K562 (cell line): ENCODE measurements at regions not wholly inside any gene's neighbourhood (a gene's known extent, or its start where the extent isn't known, plus 50 kb on each side); places are given as distances from the start of the nearest gene placed in this dataset.

ENCODE experiments used
- ATAC-seq: fragments of 200-7000 bp; cut with Tn5 transposase; 3 replicates; pipeline ENCODE4 v1.9.1; 2020; ENCODE audit warnings: moderate library complexity
- BruUV-seq: library from RNA; stranded (reverse); fragments of 400-500 nt; replicated peaks from 2 replicates; lab custom pipeline; 2021; lab: Mats Ljungman, UMichigan
- CTCF ChIA-PET: fragments of 300-600 bp; formaldehyde crosslinking; extraction: SDS; loops from one replicate; lab custom pipeline; 2021; ENCODE audit warnings: low intra/inter-chr PET ratio; lab: Yijun Ruan, JAX
- POLR2A ChIA-PET: fragments of 300-600, 350-650 bp; sonication (Branson Sonifier 250); formaldehyde crosslinking; extraction: SDS; loops from one replicate; lab custom pipeline; 2021; ENCODE audit warnings: antibody characterized with exemption, inconsistent platforms; lab: Yijun Ruan, JAX
- DNase-seq, 4 experiments: peaks; one replicate each; pipeline versions ENCODE4 v3.0.0 to v3.0.0-alpha.2; 2011 to 2018; ENCODE audit warnings: low spot score in 3 of 4, mixed read lengths in 3 of 4; ENCODE audit errors: extremely low read depth in 1 of 4
- FAIRE-seq: peaks from 2 replicates; lab custom pipeline; 2011; peaks lifted over from hg19 to GRCh38; lab: Jason Lieb, UNC
- H2AFZ ChIP-seq: 2 replicates; pipeline ENCODE4 v1.6.0; 2011; ENCODE audit warnings: low read depth, low read length, control low read depth, inconsistent platforms
- H3K27ac ChIP-seq: fragments of 200-600 bp; 3 replicates; pipeline ENCODE4 v1.8.0; 2011; ENCODE audit warnings: low read depth, mild to moderate bottlenecking, control low read depth, inconsistent platforms, low read length, moderate library complexity, mixed read lengths; ENCODE audit errors: extremely low read depth
- H3K27me3 ChIP-seq, 2 experiments: fragments of 300-600 bp in 1 of 2; 2 replicates in 1 of 2; 3 replicates in 1 of 2; pipeline versions ENCODE4 v1.6.0 to v1.8.0; 2011; ENCODE audit warnings: inconsistent platforms in 2 of 2, low read length in 2 of 2, mild to moderate bottlenecking in 1 of 2, mixed read lengths in 1 of 2, moderate library complexity in 1 of 2; ENCODE audit not compliant: control insufficient read depth in 2 of 2, insufficient read depth in 2 of 2
- H3K36me3 ChIP-seq: fragments of 300-600 bp; 3 replicates; pipeline ENCODE4 v1.8.0; 2011; ENCODE audit warnings: mild to moderate bottlenecking, low read length, inconsistent platforms; ENCODE audit not compliant: control insufficient read depth, insufficient read depth
- H3K4me1 ChIP-seq, 2 experiments: fragments of 200-600 bp in 1 of 2; replicated peaks in 1 of 2; 2 replicates in 1 of 2; 3 replicates in 1 of 2; pipeline versions ENCODE4 v1.5.1 to v1.8.0; 2011; ENCODE audit warnings: inconsistent platforms in 2 of 2, low read length in 2 of 2, mild to moderate bottlenecking in 1 of 2, mixed read lengths in 1 of 2, moderate library complexity in 1 of 2; ENCODE audit not compliant: control insufficient read depth in 2 of 2, insufficient read depth in 2 of 2
- H3K4me2 ChIP-seq: 2 replicates; pipeline ENCODE4 v1.6.1; 2011; ENCODE audit warnings: low read length, control low read depth, inconsistent platforms, mixed read lengths; ENCODE audit not compliant: insufficient read depth
- H3K4me3 ChIP-seq: fragments of 200-600 bp; sonication (generic), shearing (Covaris generic); 2 replicates; pipeline ENCODE4 v1.5.1; 2016; ENCODE audit warnings: control low read depth, inconsistent platforms
- H3K79me2 ChIP-seq: fragments of 200-600 bp; 3 replicates; pipeline ENCODE4 v1.8.0; 2011; ENCODE audit warnings: low read length, inconsistent platforms; ENCODE audit not compliant: control insufficient read depth, insufficient read depth
- H3K9ac ChIP-seq, 2 experiments: 2 replicates each; pipeline versions ENCODE4 v1.6.0 to v1.6.1; 2011; ENCODE audit warnings: low read depth in 2 of 2, low read length in 2 of 2, control low read depth in 1 of 2, inconsistent platforms in 1 of 2, mild to moderate bottlenecking in 1 of 2, mixed read lengths in 1 of 2; ENCODE audit not compliant: insufficient read depth in 1 of 2
- H3K9me1 ChIP-seq: one replicate; pipeline ENCODE4 v1.6.0; 2011; ENCODE audit warnings: inconsistent platforms, mild to moderate bottlenecking, low read length, moderate library complexity; ENCODE audit not compliant: control insufficient read depth, insufficient read depth
- H3K9me3 ChIP-seq: replicated peaks from 2 replicates; pipeline ENCODE4 v1.5.1; 2011; ENCODE audit warnings: low read depth, low read length, inconsistent platforms; ENCODE audit not compliant: control insufficient read depth, insufficient read depth
- H4K20me1 ChIP-seq: replicated peaks from 2 replicates; pipeline ENCODE4 v1.6.1; 2011; ENCODE audit warnings: low read length, inconsistent platforms, mixed read lengths; ENCODE audit not compliant: control insufficient read depth, insufficient read depth
- ARID1B ChIP-seq: fragments of 450-650 bp; IDR thresholded peaks from 2 replicates; pipeline ENCODE4 v1.6.1; 2016; ENCODE audit warnings: antibody characterized with exemption, mild to moderate bottlenecking, inconsistent platforms
- HOXB6 ChIP-seq: fragments of 250-450 bp; sonication (Bioruptor Pico); IDR thresholded peaks from 2 replicates; pipeline ENCODE4 v1.5.1; 2022; ENCODE audit warnings: mild to moderate bottlenecking, borderline replicate concordance
- MAFK ChIP-seq: IDR thresholded peaks from 2 replicates; pipeline ENCODE4 v1.6.1; 2011; ENCODE audit warnings: low read length, improper control_type of control experiment
- MTA1 ChIP-seq: fragments of 450-650 bp; IDR thresholded peaks from 2 replicates; pipeline ENCODE4 v1.6.1; 2017; ENCODE audit warnings: borderline replicate concordance
- RBM39 ChIP-seq: fragments of 200-400 bp; formaldehyde crosslinking; optimal IDR thresholded peaks from 2 replicates; pipeline ENCODE3; 2018; ENCODE audit warnings: low read depth, low read length
- RNF2 ChIP-seq: sonication (generic); IDR thresholded peaks from 2 replicates; pipeline ENCODE4 v1.6.1; 2016
- WGBS: fragments of 100-300 bp; shearing (Covaris generic); methylation state at CpG from one replicate; pipeline ENCODE4 v1.1.6; 2016; ENCODE audit warnings: low coverage, mixed read lengths; ENCODE audit not compliant: insufficient coverage; ENCODE audit errors: missing lambda C conversion rate; 5-methylcytosine and 5-hydroxymethylcytosine counted together
- in situ Hi-C: fragments of 300-500 bp; cut with MboI; formaldehyde crosslinking; loops from 4 replicates; pipeline ENCODE4 v1.15.0; 2018; ENCODE audit warnings: inconsistent platforms, mixed read lengths
- intact Hi-C: fragments of 100-400 bp; cut with micrococcal nuclease; formaldehyde crosslinking; loops from 2 replicates; pipeline ENCODE4 v1.14.2; 2022
- TF ChIP-seq, protein P1 (sequence below): fragments of 250-450 bp; sonication (Bioruptor Pico); IDR thresholded peaks from 2 replicates; pipeline ENCODE4 v1.5.0; 2022; ENCODE audit warnings: mild to moderate bottlenecking
- TF ChIP-seq, protein P2 (sequence below), 2 experiments: fragments of 450-650 bp in 1 of 2; sonication (generic) in 1 of 2; formaldehyde crosslinking in 1 of 2; IDR thresholded peaks; 2 replicates each; pipeline versions ENCODE4 v1.7.1 to v1.9.0; 2016 to 2022; ENCODE audit warnings: inconsistent platforms in 1 of 2, mild to moderate bottlenecking in 1 of 2, missing genetic modification reagents in 1 of 2

DNA sequence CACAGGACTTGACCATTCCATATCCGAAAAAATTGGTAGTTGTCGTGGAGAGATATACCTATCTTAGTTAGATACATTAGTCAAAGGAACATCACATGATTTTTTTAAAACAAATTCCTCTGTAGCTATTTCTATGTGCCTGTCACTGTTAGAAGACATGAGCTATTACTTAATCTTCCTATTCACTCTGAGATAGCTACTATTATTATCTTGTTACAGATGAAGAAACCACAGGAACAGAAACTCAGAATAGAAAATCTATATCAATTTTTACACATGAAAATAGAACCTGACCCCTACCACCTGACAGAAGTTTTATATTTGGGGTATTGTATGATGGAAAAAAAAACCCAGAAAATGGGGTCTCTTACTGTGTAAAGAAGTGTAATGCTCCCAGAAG, 68.9 kb upstream of the TDRD3 start:
- WGBS = 8% methylated on average over 2 of the region's 2 CpGs
- no peak for FAIRE-seq

More for the DNA sequence above, 68.9 kb upstream of the TDRD3 start:
- Histone ChIP-seq H3K27ac (no peak overlapping the region), H3K4me1 (no peaks in the 10 kb centered on the region; a peak in 1 of 5 replicates), H3K9ac (no peak overlapping the region), H3K79me2 (no peaks in the 10 kb centered on the region), H3K4me2 (no peak overlapping the region), H2AFZ (no peak overlapping the region), H4K20me1 (no peaks in the 10 kb centered on the region), H3K9me3 (no peaks in the 10 kb centered on the region), H3K36me3 (no peaks in the 10 kb centered on the region), H3K27me3 (no peaks in the 10 kb centered on the region), H3K9me1 (no peaks in the 10 kb centered on the region), H3K4me3 (no peak overlapping the region)
- ATAC-seq (no peak), DNase-seq (no peak)
- no TSS peak for BruUV-seq
- CTCF ChIA-PET = interaction anchor here (0.6 kb wide), 1 partner anchor 647 kb away, joined by 4 read pairs; no protein-coding TSS in a partner anchor
- TF ChIP-seq RBM39 (no peak), ARID1B (no peak), HOXB6 (CRISPR knock-in tag) (no peak), RNF2 (no peak), MAFK (no peak), MTA1 (no peak)
- TF ChIP-seq, protein P1, sequence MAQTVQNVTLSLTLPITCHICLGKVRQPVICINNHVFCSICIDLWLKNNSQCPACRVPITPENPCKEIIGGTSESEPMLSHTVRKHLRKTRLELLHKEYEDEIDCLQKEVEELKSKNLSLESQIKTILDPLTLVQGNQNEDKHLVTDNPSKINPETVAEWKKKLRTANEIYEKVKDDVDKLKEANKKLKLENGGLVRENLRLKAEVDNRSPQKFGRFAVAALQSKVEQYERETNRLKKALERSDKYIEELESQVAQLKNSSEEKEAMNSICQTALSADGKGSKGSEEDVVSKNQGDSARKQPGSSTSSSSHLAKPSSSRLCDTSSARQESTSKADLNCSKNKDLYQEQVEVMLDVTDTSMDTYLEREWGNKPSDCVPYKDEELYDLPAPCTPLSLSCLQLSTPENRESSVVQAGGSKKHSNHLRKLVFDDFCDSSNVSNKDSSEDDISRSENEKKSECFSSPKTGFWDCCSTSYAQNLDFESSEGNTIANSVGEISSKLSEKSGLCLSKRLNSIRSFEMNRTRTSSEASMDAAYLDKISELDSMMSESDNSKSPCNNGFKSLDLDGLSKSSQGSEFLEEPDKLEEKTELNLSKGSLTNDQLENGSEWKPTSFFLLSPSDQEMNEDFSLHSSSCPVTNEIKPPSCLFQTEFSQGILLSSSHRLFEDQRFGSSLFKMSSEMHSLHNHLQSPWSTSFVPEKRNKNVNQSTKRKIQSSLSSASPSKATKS (CRISPR knock-in tag) = no peak
- TF ChIP-seq, protein P2, sequence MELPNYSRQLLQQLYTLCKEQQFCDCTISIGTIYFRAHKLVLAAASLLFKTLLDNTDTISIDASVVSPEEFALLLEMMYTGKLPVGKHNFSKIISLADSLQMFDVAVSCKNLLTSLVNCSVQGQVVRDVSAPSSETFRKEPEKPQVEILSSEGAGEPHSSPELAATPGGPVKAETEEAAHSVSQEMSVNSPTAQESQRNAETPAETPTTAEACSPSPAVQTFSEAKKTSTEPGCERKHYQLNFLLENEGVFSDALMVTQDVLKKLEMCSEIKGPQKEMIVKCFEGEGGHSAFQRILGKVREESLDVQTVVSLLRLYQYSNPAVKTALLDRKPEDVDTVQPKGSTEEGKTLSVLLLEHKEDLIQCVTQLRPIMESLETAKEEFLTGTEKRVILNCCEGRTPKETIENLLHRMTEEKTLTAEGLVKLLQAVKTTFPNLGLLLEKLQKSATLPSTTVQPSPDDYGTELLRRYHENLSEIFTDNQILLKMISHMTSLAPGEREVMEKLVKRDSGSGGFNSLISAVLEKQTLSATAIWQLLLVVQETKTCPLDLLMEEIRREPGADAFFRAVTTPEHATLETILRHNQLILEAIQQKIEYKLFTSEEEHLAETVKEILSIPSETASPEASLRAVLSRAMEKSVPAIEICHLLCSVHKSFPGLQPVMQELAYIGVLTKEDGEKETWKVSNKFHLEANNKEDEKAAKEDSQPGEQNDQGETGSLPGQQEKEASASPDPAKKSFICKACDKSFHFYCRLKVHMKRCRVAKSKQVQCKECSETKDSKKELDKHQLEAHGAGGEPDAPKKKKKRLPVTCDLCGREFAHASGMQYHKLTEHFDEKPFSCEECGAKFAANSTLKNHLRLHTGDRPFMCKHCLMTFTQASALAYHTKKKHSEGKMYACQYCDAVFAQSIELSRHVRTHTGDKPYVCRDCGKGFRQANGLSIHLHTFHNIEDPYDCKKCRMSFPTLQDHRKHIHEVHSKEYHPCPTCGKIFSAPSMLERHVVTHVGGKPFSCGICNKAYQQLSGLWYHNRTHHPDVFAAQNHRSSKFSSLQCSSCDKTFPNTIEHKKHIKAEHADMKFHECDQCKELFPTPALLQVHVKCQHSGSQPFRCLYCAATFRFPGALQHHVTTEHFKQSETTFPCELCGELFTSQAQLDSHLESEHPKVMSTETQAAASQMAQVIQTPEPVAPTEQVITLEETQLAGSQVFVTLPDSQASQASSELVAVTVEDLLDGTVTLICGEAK (IDR thresholded peaks at IDR 0.05) = no peak
- TF ChIP-seq, protein P2 (CRISPR knock-in tag; IDR thresholded peaks at IDR 0.05) = no peak
- in situ Hi-C loops = loop anchor here (25.0 kb wide), 1 partner anchor 941 kb away; no protein-coding TSS in a partner anchor
- POLR2A ChIA-PET = no interaction called here
- intact Hi-C loops = loop anchor here (2.0 to 5.0 kb wide), 2 partner anchors 101 to 646 kb away; no protein-coding TSS in a partner anchor
